ENCODE measurements at regions not wholly inside any gene's neighbourhood (a gene's known extent, or its start where the extent isn't known, plus 50 kb on each side); places are given as distances from the start of the nearest gene placed in this dataset.

- TF ChIP-seq CTCF (IDR thresholded peaks at IDR 0.05; ENCODE audit: low read depth, low read length), result no peak
- TF ChIP-seq EZH2phosphoT487 (IDR thresholded peaks at IDR 0.05; ENCODE audit: low read depth), result no peak
These were observed 153.0 kb upstream of the PRPS1L1 start for GRCh38 chr7:18180685-18181084.
